Fibroblast of lung (primary cell): ENCODE measurements at regions not wholly inside any gene's neighbourhood (a gene's known extent, or its start where the extent isn't known, plus 50 kb on each side); places are given as distances from the start of the nearest gene placed in this dataset.

Source experiments
- DNase-seq, 2 donors: peaks; one replicate each; pipeline versions ENCODE4 v3.0.0 to v3.0.0-alpha.2; 2010; ENCODE audit warnings: low read depth in 2 of 2
- H2AFZ ChIP-seq: 2 replicates; pipeline ENCODE4 v1.5.1; 2012; ENCODE audit warnings: low read length, control low read depth, inconsistent platforms
- H3K27ac ChIP-seq: 2 replicates; pipeline ENCODE4 v1.5.1; 2011; ENCODE audit warnings: low read length, control low read depth; ENCODE audit not compliant: insufficient read depth
- H3K27me3 ChIP-seq: 2 replicates; pipeline ENCODE4 v1.5.1; 2011; ENCODE audit warnings: mild to moderate bottlenecking, low read length; ENCODE audit not compliant: control insufficient read depth, insufficient read depth
- H3K36me3 ChIP-seq: 2 replicates; pipeline ENCODE4 v1.5.1; 2011; ENCODE audit warnings: low read length; ENCODE audit not compliant: control insufficient read depth, insufficient read depth
- H3K4me1 ChIP-seq: 2 replicates; pipeline ENCODE4 v1.5.1; 2011; ENCODE audit warnings: low read length; ENCODE audit not compliant: control insufficient read depth, insufficient read depth; ENCODE audit errors: extremely low read depth
- H3K4me2 ChIP-seq: 2 replicates; pipeline ENCODE4 v1.5.1; 2011; ENCODE audit warnings: low read length, control low read depth; ENCODE audit not compliant: insufficient read depth; ENCODE audit errors: extremely low read depth
- H3K4me3 ChIP-seq, 4 experiments: fragments of 200-600 bp in 1 of 4; sonication (generic) in 1 of 4; replicated peaks in 1 of 4; 2 replicates each; pipeline ENCODE4 v1.5.1; 2011 to 2016; ENCODE audit warnings: low read length in 4 of 4, low read depth in 3 of 4, mild to moderate bottlenecking in 3 of 4, control low read depth in 2 of 4, inconsistent platforms in 1 of 4, mixed read lengths in 1 of 4; ENCODE audit not compliant: insufficient read depth in 1 of 4; ENCODE audit errors: control extremely low read depth in 1 of 4
- H3K79me2 ChIP-seq: 2 replicates; pipeline ENCODE4 v1.5.1; 2012; ENCODE audit warnings: mild to moderate bottlenecking, low read length, inconsistent platforms; ENCODE audit not compliant: control insufficient read depth, insufficient read depth
- H3K9ac ChIP-seq: 2 replicates; pipeline ENCODE4 v1.5.1; 2011; ENCODE audit warnings: mild to moderate bottlenecking, low read length, control low read depth; ENCODE audit not compliant: insufficient read depth
- H3K9me3 ChIP-seq: 2 replicates; pipeline ENCODE4 v1.5.1; 2012; ENCODE audit warnings: low read depth, low read length; ENCODE audit not compliant: control insufficient read depth, insufficient read depth
- H4K20me1 ChIP-seq: 2 replicates; pipeline ENCODE4 v1.5.1; 2011; ENCODE audit warnings: low read length; ENCODE audit not compliant: control insufficient read depth, insufficient read depth; ENCODE audit errors: extremely low read depth
- CTCF ChIP-seq, 2 donors: IDR thresholded peaks in 1 of 2; conservative IDR thresholded peaks in 1 of 2; 1 replicate in 1 of 2; 2 replicates in 1 of 2; pipeline ENCODE4 v1.5.1; 2011 to 2012; ENCODE audit warnings: low read length in 2 of 2, control low read depth in 1 of 2, inconsistent platforms in 1 of 2, low read depth in 1 of 2, mild to moderate bottlenecking in 1 of 2
- EZH2 ChIP-seq: IDR thresholded peaks from 2 replicates; pipeline ENCODE4 v1.5.1; 2012; ENCODE audit warnings: low read length, control low read depth, mild to moderate bottlenecking; ENCODE audit errors: missing control alignments

GRCh38 chr16:80019395-80019794 lies 418.9 kb upstream of the MAF start:
- no peak for TF ChIP-seq EZH2
- TF ChIP-seq CTCF (conservative IDR thresholded peaks at IDR 0.05 in 1 of 2, IDR thresholded peaks at IDR 0.05 in 1 of 2; ENCODE audit: low read depth in 1 of 2, low read length in 2 of 2), result no peak
- Histone ChIP-seq H3K4me1 (no peaks in the 10 kb centered on the region), H3K79me2 (no peaks in the 10 kb centered on the region), H3K4me2 (no peak overlapping the region), H3K9ac (no peak overlapping the region), H2AFZ (no peak overlapping the region), H3K4me3 (no peak overlapping the region), H3K9me3 (no peaks in the 10 kb centered on the region), H3K27me3 (no peaks in the 10 kb centered on the region), H4K20me1 (no peaks in the 10 kb centered on the region), H3K36me3 (no peaks in the 10 kb centered on the region), H3K27ac (no peak overlapping the region)
- no peak for DNase-seq

GRCh38 chr16:80018466-80018865 lies 417.9 kb upstream of the MAF start:
- Histone ChIP-seq H4K20me1 (no peaks in the 10 kb centered on the region), H3K4me3 (no peak overlapping the region), H3K9ac (no peak overlapping the region), H2AFZ (no peak overlapping the region), H3K9me3 (no peaks in the 10 kb centered on the region), H3K27me3 (no peaks in the 10 kb centered on the region), H3K79me2 (no peaks in the 10 kb centered on the region), H3K4me2 (no peak overlapping the region), H3K36me3 (no peaks in the 10 kb centered on the region), H3K4me1 (no peaks in the 10 kb centered on the region), H3K27ac (no peak overlapping the region)
- TF ChIP-seq EZH2 (no peak), CTCF (conservative IDR thresholded peaks at IDR 0.05 in 1 of 2, IDR thresholded peaks at IDR 0.05 in 1 of 2; ENCODE audit: low read depth in 1 of 2, low read length in 2 of 2) (no peak)
- DNase-seq, result no peak

- no peak overlapping the region for H3K4me3 ChIP-seq
- H3K27me3 ChIP-seq, result no peaks in the 10 kb centered on the region
- H3K27ac ChIP-seq, result no peak overlapping the region
- no peaks in the 10 kb centered on the region for H3K4me1 ChIP-seq
- no peak overlapping the region for H2AFZ ChIP-seq
- no peak overlapping the region for H3K4me2 ChIP-seq
- no peaks in the 10 kb centered on the region for H3K36me3 ChIP-seq
- H3K9me3 ChIP-seq, result no peaks in the 10 kb centered on the region
- H3K79me2 ChIP-seq, result no peaks in the 10 kb centered on the region
- DNase-seq, result no peak
- TF ChIP-seq EZH2, result no peak
- no peak for TF ChIP-seq CTCF (conservative IDR thresholded peaks at IDR 0.05 in 1 of 2, IDR thresholded peaks at IDR 0.05 in 1 of 2; ENCODE audit: low read depth in 1 of 2, low read length in 2 of 2)
- H4K20me1 ChIP-seq, result no peaks in the 10 kb centered on the region
- no peak overlapping the region for H3K9ac ChIP-seq
Measured at GRCh38 chr16:80016731-80017326, 416.3 kb upstream of the MAF start.
